SU-DHL-6 (cell line): ENCODE measurements at regions not wholly inside any gene's neighbourhood (a gene's known extent, or its start where the extent isn't known, plus 50 kb on each side); places are given as distances from the start of the nearest gene placed in this dataset.

Experiments
- H2AFZ ChIP-seq: fragments of 200-600 bp; sonication (generic); 2 replicates; pipeline ENCODE4 v1.6.1; 2014; ENCODE audit warnings: low read depth, mild to moderate bottlenecking, moderate library complexity, mixed read lengths, antibody characterized with exemption, low read length; ENCODE audit not compliant: severe bottlenecking
- H3F3A ChIP-seq: fragments of 200-600 bp; shearing (Covaris generic); 2 replicates; pipeline ENCODE4 v1.6.0; 2016; ENCODE audit warnings: antibody characterized with exemption, mild to moderate bottlenecking; ENCODE audit not compliant: insufficient read depth
- H3K27ac ChIP-seq: fragments of 200-600 bp; sonication (generic); 2 replicates; pipeline ENCODE4 v1.5.1; 2016; ENCODE audit warnings: low read depth, mild to moderate bottlenecking, low read length, moderate library complexity, mixed read lengths
- H3K27me3 ChIP-seq: fragments of 200-600 bp; sonication (generic), shearing (Covaris generic); 2 replicates; pipeline ENCODE4 v1.6.0; 2014; ENCODE audit warnings: mild to moderate bottlenecking, low read length
- H3K36me3 ChIP-seq: fragments of 200-600 bp; sonication (generic); 2 replicates; pipeline ENCODE4 v1.6.1; 2014; ENCODE audit warnings: mild to moderate bottlenecking, low read length, mixed read lengths
- H3K4me2 ChIP-seq: fragments of 300-600, 200-600 bp; shearing (Covaris generic), sonication (generic); 2 replicates; pipeline ENCODE4 v1.6.0; 2014; ENCODE audit warnings: low read length, low read depth, mild to moderate bottlenecking; ENCODE audit not compliant: poor library complexity, severe bottlenecking
- H3K4me3 ChIP-seq: fragments of 200-600 bp; sonication (generic); 2 replicates; pipeline ENCODE4 v1.5.1; 2014; ENCODE audit warnings: antibody characterized with exemption, low read length, mild to moderate bottlenecking, mixed read lengths; ENCODE audit not compliant: insufficient read depth, poor library complexity, severe bottlenecking
- H3K79me2 ChIP-seq: fragments of 200-600 bp; sonication (generic); 2 replicates; pipeline ENCODE4 v1.6.1; 2014; ENCODE audit warnings: mild to moderate bottlenecking, low read length, moderate library complexity; ENCODE audit not compliant: insufficient read depth
- H3K9ac ChIP-seq: fragments of 200-600 bp; sonication (generic); 2 replicates; pipeline ENCODE4 v1.7.0; 2014; ENCODE audit warnings: mild to moderate bottlenecking, low read length
- H3K9me2 ChIP-seq: fragments of 200-600 bp; sonication (generic); replicated peaks from 2 replicates; pipeline ENCODE4 v1.6.1; 2014; ENCODE audit warnings: low read length; ENCODE audit not compliant: insufficient read depth
- H3K9me3 ChIP-seq: fragments of 200-600 bp; sonication (generic); 2 replicates; pipeline ENCODE4 v1.6.1; 2014; ENCODE audit warnings: low read length, mixed read lengths; ENCODE audit not compliant: insufficient read depth
- H4K20me1 ChIP-seq: fragments of 200-600 bp; sonication (generic); 2 replicates; pipeline ENCODE4 v1.6.1; 2014; ENCODE audit warnings: low read depth, mild to moderate bottlenecking, antibody characterized with exemption, low read length, moderate library complexity, mixed read lengths
- EZH2phosphoT487 ChIP-seq: fragments of 200-600 bp; sonication (generic), shearing (Covaris generic); conservative IDR thresholded peaks from 2 replicates; pipeline ENCODE4 v1.6.1; 2018; ENCODE audit warnings: mild to moderate bottlenecking, antibody characterized with exemption, low read length, moderate library complexity, mixed read lengths
- TF ChIP-seq, protein P1 (sequence below): fragments of 200-600 bp; sonication (generic); IDR thresholded peaks from one replicate; pipeline ENCODE4 v1.5.1; 2017; ENCODE audit warnings: antibody characterized with exemption, mild to moderate bottlenecking, low read length, moderate library complexity; ENCODE audit not compliant: insufficient read depth, poor library complexity, severe bottlenecking

DNA sequence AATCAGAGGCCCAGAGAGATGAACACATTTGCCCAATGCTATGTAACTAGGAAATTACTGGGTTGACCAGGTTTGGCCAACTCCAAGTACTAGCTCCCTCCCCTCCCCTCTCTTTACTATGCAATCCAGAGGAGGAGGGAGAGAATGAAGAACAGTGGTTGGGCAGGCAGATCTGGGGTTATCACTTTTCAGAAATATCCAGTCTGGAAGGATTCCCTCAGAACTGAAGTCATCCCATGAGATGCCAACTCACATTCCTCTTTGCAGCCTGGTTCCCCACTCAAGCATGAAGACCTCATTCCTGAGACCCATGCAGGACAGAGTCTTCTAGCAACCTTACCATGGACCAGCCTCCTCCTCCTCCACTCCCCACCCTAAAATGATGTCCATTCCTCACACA, 201.1 kb downstream of the TLE3 start:
- H2AFZ ChIP-seq: no peak overlapping the region
- H3K9me2 ChIP-seq: no peaks in the 10 kb centered on the region
- H3K27ac ChIP-seq: no peak overlapping the region
- H3K9ac ChIP-seq: no peak overlapping the region
- no peak overlapping the region for H3K4me2 ChIP-seq
- no peaks in the 10 kb centered on the region for H3K79me2 ChIP-seq
- H4K20me1 ChIP-seq: no peaks in the 10 kb centered on the region
- H3F3A ChIP-seq: no peaks in the 10 kb centered on the region
- no peaks in the 10 kb centered on the region for H3K36me3 ChIP-seq
- no peaks in the 10 kb centered on the region for H3K27me3 ChIP-seq
- H3K9me3 ChIP-seq: no peaks in the 10 kb centered on the region
- no peak overlapping the region for H3K4me3 ChIP-seq
- TF ChIP-seq, protein P1, sequence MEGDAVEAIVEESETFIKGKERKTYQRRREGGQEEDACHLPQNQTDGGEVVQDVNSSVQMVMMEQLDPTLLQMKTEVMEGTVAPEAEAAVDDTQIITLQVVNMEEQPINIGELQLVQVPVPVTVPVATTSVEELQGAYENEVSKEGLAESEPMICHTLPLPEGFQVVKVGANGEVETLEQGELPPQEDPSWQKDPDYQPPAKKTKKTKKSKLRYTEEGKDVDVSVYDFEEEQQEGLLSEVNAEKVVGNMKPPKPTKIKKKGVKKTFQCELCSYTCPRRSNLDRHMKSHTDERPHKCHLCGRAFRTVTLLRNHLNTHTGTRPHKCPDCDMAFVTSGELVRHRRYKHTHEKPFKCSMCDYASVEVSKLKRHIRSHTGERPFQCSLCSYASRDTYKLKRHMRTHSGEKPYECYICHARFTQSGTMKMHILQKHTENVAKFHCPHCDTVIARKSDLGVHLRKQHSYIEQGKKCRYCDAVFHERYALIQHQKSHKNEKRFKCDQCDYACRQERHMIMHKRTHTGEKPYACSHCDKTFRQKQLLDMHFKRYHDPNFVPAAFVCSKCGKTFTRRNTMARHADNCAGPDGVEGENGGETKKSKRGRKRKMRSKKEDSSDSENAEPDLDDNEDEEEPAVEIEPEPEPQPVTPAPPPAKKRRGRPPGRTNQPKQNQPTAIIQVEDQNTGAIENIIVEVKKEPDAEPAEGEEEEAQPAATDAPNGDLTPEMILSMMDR: no peak
- no peak for TF ChIP-seq EZH2phosphoT487

DNA sequence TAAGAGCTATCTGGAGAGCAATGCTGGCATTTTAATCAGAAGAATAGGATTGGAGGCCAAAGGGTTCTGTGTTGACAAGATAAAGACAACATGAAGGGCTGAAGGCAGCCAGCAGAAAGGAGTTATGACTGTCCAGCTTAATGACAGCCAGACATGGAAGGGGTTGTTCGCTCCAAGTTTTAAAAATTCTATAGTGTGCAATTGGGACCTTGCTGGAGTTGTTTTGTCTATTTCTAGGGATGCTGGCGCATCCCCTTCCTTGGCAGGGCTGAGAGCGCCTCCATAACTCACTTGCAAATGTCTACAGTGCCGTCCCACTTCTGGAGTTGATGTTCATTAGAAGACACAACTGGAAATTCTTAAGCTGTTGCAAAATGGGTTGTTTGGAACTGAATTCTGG, 200.7 kb downstream of the TLE3 start:
- no peaks in the 10 kb centered on the region for H3F3A ChIP-seq
- no peak overlapping the region for H3K27ac ChIP-seq
- no peaks in the 10 kb centered on the region for H3K27me3 ChIP-seq
- H3K4me3 ChIP-seq: no peak overlapping the region
- no peaks in the 10 kb centered on the region for H3K9me3 ChIP-seq
- H2AFZ ChIP-seq: no peak overlapping the region
- no peak overlapping the region for H3K9ac ChIP-seq
- no peaks in the 10 kb centered on the region for H4K20me1 ChIP-seq
- TF ChIP-seq, protein P1: no peak
- TF ChIP-seq EZH2phosphoT487: no peak
- H3K79me2 ChIP-seq: no peaks in the 10 kb centered on the region
- no peaks in the 10 kb centered on the region for H3K36me3 ChIP-seq
- no peaks in the 10 kb centered on the region for H3K9me2 ChIP-seq
- H3K4me2 ChIP-seq: no peak overlapping the region

DNA sequence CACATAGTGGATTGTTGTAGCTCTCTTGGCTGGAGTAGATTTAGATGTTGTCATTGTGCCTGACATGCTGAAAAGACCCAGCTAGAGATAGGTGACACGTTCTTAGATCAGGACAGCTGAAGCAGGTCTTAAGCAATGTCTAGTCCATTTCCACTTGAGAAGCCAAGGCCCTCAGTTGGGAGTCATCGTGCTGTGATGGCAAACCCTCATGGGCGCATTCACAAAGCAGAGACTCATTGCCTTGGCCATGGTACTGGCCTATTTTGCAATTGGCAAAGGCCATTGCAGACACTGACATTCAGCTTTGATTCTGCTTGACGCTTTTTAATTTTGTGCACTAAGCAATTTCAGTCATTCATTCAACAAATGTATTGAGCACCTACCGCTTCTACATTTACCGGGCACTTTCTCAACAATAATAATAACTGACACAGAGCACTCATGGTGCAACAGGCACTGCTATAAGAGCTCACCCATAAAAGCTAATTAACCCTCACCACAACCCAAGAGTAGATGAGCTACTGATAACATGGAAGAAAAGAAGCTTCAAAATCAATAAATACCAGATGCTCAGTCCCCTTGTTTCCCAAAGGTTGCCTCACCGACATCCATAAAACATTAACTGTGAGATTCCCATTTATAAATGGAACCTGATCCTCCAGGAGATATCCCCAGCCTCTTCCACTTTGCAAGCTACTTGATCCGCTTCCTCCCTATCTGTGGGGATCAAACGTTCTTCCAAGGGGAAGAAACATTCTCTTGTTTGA, 200.1 kb downstream of the TLE3 start:
- Histone ChIP-seq H3K9me3 (no peaks in the 10 kb centered on the region), H3K9ac (no peak overlapping the region), H4K20me1 (no peaks in the 10 kb centered on the region), H2AFZ (no peak overlapping the region), H3K79me2 (no peaks in the 10 kb centered on the region), H3F3A (no peaks in the 10 kb centered on the region), H3K27me3 (no peaks in the 10 kb centered on the region), H3K4me3 (no peak overlapping the region), H3K27ac (no peak overlapping the region), H3K36me3 (no peaks in the 10 kb centered on the region), H3K4me2 (no peak overlapping the region), H3K9me2 (no peaks in the 10 kb centered on the region)
- TF ChIP-seq, protein P1: no peak
- TF ChIP-seq EZH2phosphoT487: no peak
